Trophoblast cell (in vitro differentiated cells and primary cell): ENCODE measurements at regions not wholly inside any gene's neighbourhood (a gene's known extent, or its start where the extent isn't known, plus 50 kb on each side); places are given as distances from the start of the nearest gene placed in this dataset.
A peak's percentile ranks its signal among the peaks of the same experiment; 100 is the strongest.

Experiments
- DNase-seq, 2 donors: peaks; one replicate each; pipeline ENCODE4 v3.0.0-alpha.2; 2016
- H2AFZ ChIP-seq: 2 replicates; pipeline ENCODE4 v1.6.1; 2013; ENCODE audit warnings: low read length, moderate library complexity, mild to moderate bottlenecking; ENCODE audit not compliant: insufficient read depth, poor library complexity
- H2AK5ac ChIP-seq: 2 replicates; pipeline ENCODE4 v1.6.1; 2013; ENCODE audit warnings: mild to moderate bottlenecking, low read length
- H2BK120ac ChIP-seq: 2 replicates; pipeline ENCODE4 v1.6.1; 2013; ENCODE audit warnings: low read length, mild to moderate bottlenecking, moderate library complexity; ENCODE audit not compliant: insufficient read depth, poor library complexity
- H2BK12ac ChIP-seq: 2 replicates; pipeline ENCODE4 v1.6.1; 2013; ENCODE audit warnings: mild to moderate bottlenecking, low read length, moderate library complexity
- H2BK5ac ChIP-seq: 2 replicates; pipeline ENCODE4 v1.6.1; 2013; ENCODE audit warnings: low read length, low read depth, moderate library complexity, mild to moderate bottlenecking; ENCODE audit not compliant: poor library complexity
- H3K14ac ChIP-seq: 2 replicates; pipeline ENCODE4 v1.6.1; 2013; ENCODE audit warnings: mild to moderate bottlenecking, low read length
- H3K18ac ChIP-seq: 2 replicates; pipeline ENCODE4 v1.6.1; 2013; ENCODE audit warnings: mild to moderate bottlenecking, low read length
- H3K23ac ChIP-seq: 2 replicates; pipeline ENCODE4 v1.6.1; 2013; ENCODE audit warnings: low read length
- H3K27ac ChIP-seq: 2 replicates; pipeline ENCODE4 v1.5.1; 2013; ENCODE audit warnings: low read depth, mild to moderate bottlenecking, inconsistent platforms, low read length, moderate library complexity
- H3K27me3 ChIP-seq: 2 replicates; pipeline ENCODE4 v1.6.1; 2013; ENCODE audit warnings: inconsistent platforms, mild to moderate bottlenecking, low read length, moderate library complexity; ENCODE audit not compliant: insufficient read depth
- H3K36me3 ChIP-seq, 2 experiments: 1 replicate in 1 of 2; 2 replicates in 1 of 2; pipeline ENCODE4 v1.6.1; 2013; ENCODE audit warnings: low read length in 2 of 2, mild to moderate bottlenecking in 2 of 2, moderate library complexity in 1 of 2; ENCODE audit not compliant: insufficient read depth in 2 of 2, control insufficient read depth in 1 of 2
- H3K4ac ChIP-seq: 2 replicates; pipeline ENCODE4 v1.6.1; 2013; ENCODE audit warnings: low read depth, mild to moderate bottlenecking, low read length, moderate library complexity
- H3K4me1 ChIP-seq, 2 experiments: 1 replicate in 1 of 2; 2 replicates in 1 of 2; pipeline ENCODE4 v1.6.1; 2013; ENCODE audit warnings: low read length in 2 of 2, mild to moderate bottlenecking in 2 of 2, moderate library complexity in 1 of 2; ENCODE audit not compliant: insufficient read depth in 2 of 2, control insufficient read depth in 1 of 2
- H3K4me2 ChIP-seq: 2 replicates; pipeline ENCODE4 v1.6.1; 2013; ENCODE audit warnings: inconsistent platforms, mild to moderate bottlenecking, low read length, moderate library complexity
- H3K4me3 ChIP-seq: 2 replicates; pipeline ENCODE4 v1.5.1; 2013; ENCODE audit warnings: mild to moderate bottlenecking, low read depth, low read length, inconsistent platforms
- H3K79me1 ChIP-seq: one replicate; pipeline ENCODE4 v1.6.1; 2013; ENCODE audit warnings: low read length
- H3K79me2 ChIP-seq: 2 replicates; pipeline ENCODE4 v1.6.1; 2013; ENCODE audit warnings: low read length, mild to moderate bottlenecking; ENCODE audit not compliant: control insufficient read depth, insufficient read depth, poor library complexity
- H3K9ac ChIP-seq: 2 replicates; pipeline ENCODE4 v1.6.1; 2013; ENCODE audit warnings: mild to moderate bottlenecking, low read length
- H3K9me3 ChIP-seq: 2 replicates; pipeline ENCODE4 v1.6.1; 2013; ENCODE audit warnings: low read depth, mild to moderate bottlenecking, control low read depth, inconsistent platforms, low read length; ENCODE audit not compliant: insufficient read depth
- H4K12ac ChIP-seq: 2 replicates; pipeline ENCODE4 v1.6.1; 2013; ENCODE audit warnings: low read depth, mild to moderate bottlenecking, low read length, moderate library complexity
- H4K8ac ChIP-seq: 2 replicates; pipeline ENCODE4 v1.6.1; 2013; ENCODE audit warnings: low read depth, mild to moderate bottlenecking, low read length, moderate library complexity
- H4K91ac ChIP-seq: one replicate; pipeline ENCODE4 v1.6.1; 2013; ENCODE audit warnings: low read depth, mild to moderate bottlenecking, low read length, moderate library complexity
- WGBS: extraction: QIAGEN DNeasy Blood & Tissue Kit; methylation state at CpG from one replicate; pipeline ENCODE4 v1.1.7; 2013; ENCODE audit warnings: missing lambda C conversion rate; ENCODE audit not compliant: insufficient read length, insufficient coverage; ENCODE audit errors: extremely low coverage; 5-methylcytosine and 5-hydroxymethylcytosine counted together

GRCh38 chr7:117949232-117949631 lies 76.0 kb upstream of the CTTNBP2 start:
- Histone ChIP-seq H3K9ac (no peak overlapping the region), H4K8ac (no peak overlapping the region), H2BK12ac (no peak overlapping the region), H3K4me2 (no peak overlapping the region), H2BK5ac (no peak overlapping the region), H4K91ac (no peak overlapping the region), H3K79me1 (no peaks in the 10 kb centered on the region), H2AK5ac (no peak overlapping the region), H3K18ac (no peak overlapping the region), H3K79me2 (no peaks in the 10 kb centered on the region), H3K4me1 (peaks cover 0 to 3% of the 10 kb centered on the region in 2 experiments), H3K27ac (no peak overlapping the region), H3K9me3 (no peaks in the 10 kb centered on the region), H2AFZ (no peak overlapping the region), H3K27me3 (no peaks in the 10 kb centered on the region), H3K4ac (no peak overlapping the region), H4K12ac (no peak overlapping the region), H3K4me3 (no peak overlapping the region), H3K14ac (no peak overlapping the region), H3K36me3 (no peaks in the 10 kb centered on the region), H2BK120ac (no peak overlapping the region), H3K23ac (no peak overlapping the region)
- WGBS = no CpG with 5 or more reads among the region's 1 CpG
- peak in 1 of 2 donors; percentile 4 for DNase-seq

GRCh38 chr7:117950601-117951260 lies 77.5 kb upstream of the CTTNBP2 start:
- Histone ChIP-seq H2BK5ac (no peak overlapping the region), H3K4ac (no peak overlapping the region), H2AFZ (no peak overlapping the region), H3K79me2 (no peaks in the 10 kb centered on the region), H2BK120ac (no peak overlapping the region), H3K9me3 (no peaks in the 10 kb centered on the region), H3K4me2 (no peak overlapping the region), H3K23ac (no peak overlapping the region), H4K91ac (no peak overlapping the region), H2AK5ac (no peak overlapping the region), H4K12ac (no peak overlapping the region), H4K8ac (no peak overlapping the region), H3K27me3 (no peaks in the 10 kb centered on the region), H3K27ac (no peak overlapping the region), H2BK12ac (no peak overlapping the region), H3K18ac (no peak overlapping the region), H3K9ac (no peak overlapping the region), H3K4me3 (no peak overlapping the region), H3K14ac (no peak overlapping the region), H3K36me3 (no peaks in the 10 kb centered on the region), H3K4me1 (peaks cover 0 to 3% of the 10 kb centered on the region in 2 experiments), H3K79me1 (no peaks in the 10 kb centered on the region)
- no peak for DNase-seq
- no CpG with 5 or more reads among the region's 6 CpGs for WGBS

DNA sequence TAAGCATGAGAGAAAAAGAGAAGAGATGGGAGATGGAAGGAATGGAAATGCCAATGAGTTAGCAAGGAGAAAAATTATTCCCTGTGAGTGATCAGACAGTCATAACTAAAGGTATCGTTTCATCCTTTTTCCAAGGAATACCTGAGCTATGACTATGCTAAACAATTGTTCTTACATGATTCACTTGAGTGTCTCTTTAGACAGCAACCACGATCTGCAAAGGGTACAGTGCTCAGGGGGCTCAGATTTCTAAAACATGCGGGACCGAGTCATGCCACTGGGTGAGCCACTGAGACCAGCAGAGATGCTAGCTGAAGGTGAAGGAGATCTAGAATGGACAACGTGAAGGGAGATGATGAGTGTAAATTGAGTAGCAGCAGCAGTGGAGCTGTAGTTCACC lies 78.0 kb upstream of the CTTNBP2 start:
- WGBS = no CpG with 5 or more reads among the region's 5 CpGs
- peaks cover 0 to 2% of the 10 kb centered on the region in 2 experiments for H3K4me1 ChIP-seq
- no peak overlapping the region for H3K4me3 ChIP-seq

GRCh38 chr7:117951691-117952280 lies 78.5 kb upstream of the CTTNBP2 start:
- Histone ChIP-seq H3K27me3 (no peaks in the 10 kb centered on the region), H2BK12ac (no peak overlapping the region), H3K4me2 (no peak overlapping the region), H4K12ac (no peak overlapping the region), H3K4ac (no peak overlapping the region), H3K23ac (no peak overlapping the region), H3K14ac (no peak overlapping the region), H3K9ac (no peak overlapping the region), H4K8ac (no peak overlapping the region), H2BK120ac (no peak overlapping the region), H3K79me1 (no peaks in the 10 kb centered on the region), H3K36me3 (no peaks in the 10 kb centered on the region), H3K27ac (no peak overlapping the region), H3K4me1 (no peaks in the 10 kb centered on the region), H3K9me3 (no peaks in the 10 kb centered on the region), H3K18ac (no peak overlapping the region), H2AK5ac (no peak overlapping the region), H2BK5ac (no peak overlapping the region), H4K91ac (no peak overlapping the region), H3K4me3 (no peak overlapping the region), H2AFZ (no peak overlapping the region), H3K79me2 (no peaks in the 10 kb centered on the region)
- no CpG with 5 or more reads among the region's 4 CpGs for WGBS
- DNase-seq = no peak

More for the DNA sequence above, 78.0 kb upstream of the CTTNBP2 start:
- Histone ChIP-seq H3K27ac (no peak overlapping the region), H2AK5ac (no peak overlapping the region), H3K4me2 (no peak overlapping the region), H3K79me2 (no peaks in the 10 kb centered on the region), H3K9me3 (no peaks in the 10 kb centered on the region), H3K36me3 (no peaks in the 10 kb centered on the region), H3K4ac (no peak overlapping the region), H3K9ac (no peak overlapping the region), H3K27me3 (no peaks in the 10 kb centered on the region), H2BK5ac (no peak overlapping the region), H4K91ac (no peak overlapping the region), H3K23ac (no peak overlapping the region), H4K12ac (no peak overlapping the region), H3K79me1 (no peaks in the 10 kb centered on the region), H4K8ac (no peak overlapping the region), H2BK120ac (no peak overlapping the region), H2BK12ac (no peak overlapping the region), H3K18ac (no peak overlapping the region), H3K14ac (no peak overlapping the region), H2AFZ (no peak overlapping the region)
- DNase-seq = peak; percentile 23 to 45
